Endothelial cell of umbilical vein (primary cell): ENCODE measurements at regions not wholly inside any gene's neighbourhood (a gene's known extent, or its start where the extent isn't known, plus 50 kb on each side); places are given as distances from the start of the nearest gene placed in this dataset.

Experiments used
- BruUV-seq: library from RNA; stranded (reverse); fragments of 400-500 nt; replicated peaks from 2 replicates; lab custom pipeline; 2021; lab: Mats Ljungman, UMichigan
- CTCF ChIA-PET: fragments of 300-600, 350-600 bp; sonication (Branson Sonifier 250); formaldehyde crosslinking; loops from one replicate; lab custom pipeline; 2021; ENCODE audit warnings: antibody characterized with exemption, inconsistent platforms; lab: Charles Lee
- POLR2A ChIA-PET: fragments of 300-600, 350-600 bp; sonication (Branson Sonifier 250); formaldehyde crosslinking; loops from one replicate; lab custom pipeline; 2021; ENCODE audit warnings: antibody characterized with exemption, inconsistent platforms; lab: Charles Lee
- DNase-seq: peaks from one replicate; pipeline ENCODE4 v3.0.0-alpha.2; 2011; ENCODE audit warnings: low read depth, low spot score
- FAIRE-seq: peaks from 2 replicates; lab custom pipeline; 2011; peaks lifted over from hg19 to GRCh38; lab: Jason Lieb, UNC
- H2AFZ ChIP-seq: 2 replicates; pipeline ENCODE4 v1.6.0; 2012; ENCODE audit warnings: low read depth, low read length, control low read depth, inconsistent platforms
- H3K27ac ChIP-seq: 2 replicates; pipeline ENCODE4 v1.5.1; 2011; ENCODE audit warnings: low read depth, mild to moderate bottlenecking, control low read depth, low read length, moderate library complexity; ENCODE audit not compliant: insufficient read depth
- H3K27me3 ChIP-seq, 2 experiments: 2 replicates each; pipeline versions ENCODE4 v1.6.0 to v1.6.1; 2011; ENCODE audit warnings: low read length in 2 of 2, mixed read lengths in 1 of 2; ENCODE audit not compliant: control insufficient read depth in 2 of 2, insufficient read depth in 2 of 2
- H3K36me3 ChIP-seq, 2 experiments: 2 replicates in 1 of 2; 3 replicates in 1 of 2; pipeline ENCODE4 v1.5.1; 2011; ENCODE audit warnings: low read length in 2 of 2, mild to moderate bottlenecking in 1 of 2, moderate library complexity in 1 of 2; ENCODE audit not compliant: control insufficient read depth in 2 of 2, insufficient read depth in 2 of 2; ENCODE audit errors: extremely low read depth in 1 of 2
- H3K4me1 ChIP-seq: 3 replicates; pipeline ENCODE4 v1.5.1; 2011; ENCODE audit warnings: mild to moderate bottlenecking, low read length; ENCODE audit not compliant: control insufficient read depth, insufficient read depth; ENCODE audit errors: extremely low read depth
- H3K4me2 ChIP-seq: 2 replicates; pipeline ENCODE4 v1.6.1; 2011; ENCODE audit warnings: low read length, control low read depth, mixed read lengths; ENCODE audit not compliant: insufficient read depth
- H3K4me3 ChIP-seq, 3 experiments: fragments of 200-600 bp in 1 of 3; sonication (generic), shearing (Covaris generic) in 1 of 3; replicated peaks in 1 of 3; 2 replicates each; pipeline ENCODE4 v1.5.1; 2011 to 2016; ENCODE audit warnings: control low read depth in 3 of 3, low read length in 3 of 3, mild to moderate bottlenecking in 2 of 3, inconsistent platforms in 1 of 3, low read depth in 1 of 3, moderate library complexity in 1 of 3; ENCODE audit not compliant: insufficient read depth in 1 of 3
- H3K79me2 ChIP-seq: 2 replicates; pipeline ENCODE4 v1.6.0; 2012; ENCODE audit warnings: low read length, inconsistent platforms; ENCODE audit not compliant: control insufficient read depth, insufficient read depth
- H3K9ac ChIP-seq: replicated peaks from 2 replicates; pipeline ENCODE3; 2011; ENCODE audit warnings: low read length, control low read depth; ENCODE audit not compliant: insufficient read depth; ENCODE audit errors: extremely low read depth
- H3K9me1 ChIP-seq: replicated peaks from 3 replicates; pipeline ENCODE4 v1.6.0; 2011; ENCODE audit warnings: mild to moderate bottlenecking, low read length; ENCODE audit not compliant: control insufficient read depth, insufficient read depth; ENCODE audit errors: extremely low read depth
- H3K9me3 ChIP-seq: replicated peaks from 2 replicates; pipeline ENCODE4 v1.5.1; 2012; ENCODE audit warnings: low read length, inconsistent platforms; ENCODE audit not compliant: control insufficient read depth, insufficient read depth
- H4K20me1 ChIP-seq: replicated peaks from 2 replicates; pipeline ENCODE3; 2011; ENCODE audit warnings: mild to moderate bottlenecking, low read length; ENCODE audit not compliant: control insufficient read depth, insufficient read depth; ENCODE audit errors: extremely low read depth
- EZH2 ChIP-seq: IDR thresholded peaks from 2 replicates; pipeline ENCODE4 v1.6.1; 2012; ENCODE audit warnings: borderline replicate concordance, low read depth, mild to moderate bottlenecking, moderate library complexity, low read length, inconsistent platforms; ENCODE audit not compliant: severe bottlenecking
- FOS ChIP-seq: IDR thresholded peaks from 2 replicates; pipeline ENCODE4 v1.6.1; 2011; ENCODE audit warnings: mild to moderate bottlenecking, low read length, moderate library complexity, borderline replicate concordance; ENCODE audit not compliant: insufficient read depth
- GATA2 ChIP-seq: IDR thresholded peaks from 2 replicates; pipeline ENCODE4 v1.7.0; 2011; ENCODE audit warnings: low read depth, mild to moderate bottlenecking, moderate library complexity, mixed read lengths, low read length; ENCODE audit not compliant: insufficient read length, insufficient read depth
- JUN ChIP-seq: IDR thresholded peaks from 2 replicates; pipeline ENCODE4 v1.6.1; 2011; ENCODE audit warnings: borderline replicate concordance, low read depth; ENCODE audit not compliant: insufficient read length, insufficient read depth
- MAX ChIP-seq: IDR thresholded peaks from 2 replicates; pipeline ENCODE4 v1.6.1; 2011; ENCODE audit not compliant: insufficient read depth, insufficient read length
- MYC ChIP-seq: IDR thresholded peaks from one replicate; pipeline ENCODE4 v1.6.1; 2011; ENCODE audit warnings: mild to moderate bottlenecking, low read depth, low read length
- POLR2A ChIP-seq: IDR thresholded peaks from 2 replicates; pipeline ENCODE4 v1.6.1; 2012; ENCODE audit warnings: low read depth, mild to moderate bottlenecking, control low read depth, low read length
- POLR2AphosphoS5 ChIP-seq: IDR thresholded peaks from 2 replicates; pipeline ENCODE4 v1.6.1; 2012; ENCODE audit warnings: low read depth, mild to moderate bottlenecking, control low read depth, low read length, moderate library complexity; ENCODE audit not compliant: insufficient read depth
- dilution Hi-C: fragments of 300-500 bp; cut with MboI; formaldehyde crosslinking; loops from one replicate; pipeline ENCODE4 v1.15.0; 2019; ENCODE audit warnings: low sequenced_read_pairs; ENCODE audit not compliant: extremely low pct_ligation_motif_present
- intact Hi-C: fragments of 100-400 bp; cut with micrococcal nuclease; formaldehyde crosslinking; loops from one replicate; pipeline ENCODE4 v1.10.0; 2022
- TF ChIP-seq, protein P1 (sequence below), 2 donors: IDR thresholded peaks; 1 replicate in 1 of 2; 2 replicates in 1 of 2; pipeline ENCODE4 v1.5.1; 2011; ENCODE audit warnings: low read length in 2 of 2, mild to moderate bottlenecking in 2 of 2, moderate library complexity in 2 of 2, control low read depth in 1 of 2, inconsistent platforms in 1 of 2, low read depth in 1 of 2; ENCODE audit not compliant: insufficient read depth in 1 of 2; ENCODE audit errors: extremely low read depth in 1 of 2

DNA sequence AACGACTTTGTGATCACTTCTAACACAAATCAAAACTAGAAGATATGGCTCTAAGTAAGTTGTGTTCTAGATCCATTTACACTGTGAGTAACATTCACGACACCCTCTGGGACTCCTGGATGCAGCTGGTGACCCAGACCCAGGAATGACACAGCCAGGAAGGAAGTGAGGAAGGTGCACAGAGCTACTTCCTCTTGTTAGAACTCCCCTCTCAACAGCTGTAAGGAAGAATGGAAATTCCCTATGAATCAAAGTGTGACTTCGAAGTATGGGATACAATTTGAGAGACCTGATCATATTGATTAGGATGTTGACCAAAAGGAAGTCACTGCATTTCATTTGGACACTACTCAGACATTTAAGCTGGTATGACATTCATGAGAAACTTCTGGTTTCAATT, 185.3 kb downstream of the NRIP1 start:
- Histone ChIP-seq H3K9me3 (no peaks in the 10 kb centered on the region), H2AFZ (no peak overlapping the region), H3K9ac (no peak overlapping the region), H3K79me2 (no peaks in the 10 kb centered on the region), H3K4me3 (no peak overlapping the region), H3K36me3 (no peaks in the 10 kb centered on the region), H3K27ac (peak overlapping the region; percentile 75), H3K9me1 (no peaks in the 10 kb centered on the region), H3K4me2 (peak overlapping the region; percentile 7), H4K20me1 (no peaks in the 10 kb centered on the region), H3K27me3 (no peaks in the 10 kb centered on the region), H3K4me1 (peaks cover 47% of the 10 kb centered on the region)
- FAIRE-seq (peak; percentile 87), DNase-seq (peak; percentile 73)
- ChIA-PET POLR2A (no interaction called here), CTCF (interaction anchor here (2.0 to 5.7 kb wide), 3 partner anchors 15 to 603 kb away, joined by 9 to 33 read pairs (median 9); partner anchors contain the start of gene NRIP1)
- dilution Hi-C loops, result no loop called here
- TF ChIP-seq POLR2AphosphoS5 (peak; percentile 79), FOS (peak; percentile 88), MYC (no peak), JUN (peak; percentile 73), GATA2 (peak; percentile 85)
- intact Hi-C loops, result loop anchor here (1.0 to 10.0 kb wide), 2 partner anchors 95 to 186 kb away; no protein-coding TSS in a partner anchor
- no TSS peak for BruUV-seq

GRCh38 chr21:14878971-14879370, 185.8 kb downstream of the NRIP1 start:
- TSS peak; percentile 63 for BruUV-seq

More at GRCh38 chr21:14878971-14879370, 185.8 kb downstream of the NRIP1 start:
- TF ChIP-seq JUN (no peak), POLR2A (no peak), MYC (no peak), FOS (no peak), EZH2 (no peak), MAX (no peak), POLR2AphosphoS5 (no peak), GATA2 (no peak)
- TF ChIP-seq, protein P1, sequence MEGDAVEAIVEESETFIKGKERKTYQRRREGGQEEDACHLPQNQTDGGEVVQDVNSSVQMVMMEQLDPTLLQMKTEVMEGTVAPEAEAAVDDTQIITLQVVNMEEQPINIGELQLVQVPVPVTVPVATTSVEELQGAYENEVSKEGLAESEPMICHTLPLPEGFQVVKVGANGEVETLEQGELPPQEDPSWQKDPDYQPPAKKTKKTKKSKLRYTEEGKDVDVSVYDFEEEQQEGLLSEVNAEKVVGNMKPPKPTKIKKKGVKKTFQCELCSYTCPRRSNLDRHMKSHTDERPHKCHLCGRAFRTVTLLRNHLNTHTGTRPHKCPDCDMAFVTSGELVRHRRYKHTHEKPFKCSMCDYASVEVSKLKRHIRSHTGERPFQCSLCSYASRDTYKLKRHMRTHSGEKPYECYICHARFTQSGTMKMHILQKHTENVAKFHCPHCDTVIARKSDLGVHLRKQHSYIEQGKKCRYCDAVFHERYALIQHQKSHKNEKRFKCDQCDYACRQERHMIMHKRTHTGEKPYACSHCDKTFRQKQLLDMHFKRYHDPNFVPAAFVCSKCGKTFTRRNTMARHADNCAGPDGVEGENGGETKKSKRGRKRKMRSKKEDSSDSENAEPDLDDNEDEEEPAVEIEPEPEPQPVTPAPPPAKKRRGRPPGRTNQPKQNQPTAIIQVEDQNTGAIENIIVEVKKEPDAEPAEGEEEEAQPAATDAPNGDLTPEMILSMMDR (IDR thresholded peaks at IDR 0.05; ENCODE audit: extremely low read depth in 1 of 2, insufficient read depth in 1 of 2, low read depth in 1 of 2, low read length in 2 of 2), result no peak
- H3K27ac ChIP-seq, result peak overlapping the region; percentile 75
- FAIRE-seq (no peak), DNase-seq (no peak)
- H2AFZ ChIP-seq, result no peak overlapping the region
- no peaks in the 10 kb centered on the region for H3K79me2 ChIP-seq
- H3K4me3 ChIP-seq, result no peak overlapping the region
- POLR2A ChIA-PET, result no interaction called here
- peak overlapping the region; percentile 7 for H3K4me2 ChIP-seq
- no peaks in the 10 kb centered on the region for H3K9me3 ChIP-seq
- intact Hi-C loops (loop anchor here (1.0 to 10.0 kb wide), 2 partner anchors 96 to 186 kb away; no protein-coding TSS in a partner anchor), dilution Hi-C loops (no loop called here)
- H3K9ac ChIP-seq, result no peak overlapping the region
- H4K20me1 ChIP-seq, result no peaks in the 10 kb centered on the region
- CTCF ChIA-PET, result interaction anchor here (2.5 to 5.7 kb wide), 2 partner anchors 15 to 187 kb away, joined by 9 to 33 read pairs; partner anchors contain the start of gene NRIP1
- peaks cover 47% of the 10 kb centered on the region for H3K4me1 ChIP-seq
- no peaks in the 10 kb centered on the region for H3K36me3 ChIP-seq
- H3K27me3 ChIP-seq, result no peaks in the 10 kb centered on the region
- H3K9me1 ChIP-seq, result no peaks in the 10 kb centered on the region
